Lower leg skin (tissue), 3 donors: ENCODE measurements at regions not wholly inside any gene's neighbourhood (a gene's known extent, or its start where the extent isn't known, plus 50 kb on each side); places are given as distances from the start of the nearest gene placed in this dataset.

ENCODE experiments used
- CTCF ChIP-seq, 3 donors: fragments of 450-650 bp; IDR thresholded peaks; one replicate each; pipeline ENCODE4 v1.5.1; 2016; ENCODE audit warnings: antibody characterized with exemption in 3 of 3, mild to moderate bottlenecking in 3 of 3, moderate library complexity in 2 of 3
- POLR2A ChIP-seq, 2 donors: fragments of 450-650 bp; IDR thresholded peaks; one replicate each; pipeline ENCODE4 v1.6.1; 2016 to 2017; ENCODE audit warnings: antibody characterized with exemption in 2 of 2, mild to moderate bottlenecking in 1 of 2, moderate library complexity in 1 of 2

GRCh38 chr1:38403667-38404066 lies 357.1 kb upstream of the POU3F1 start:
- no peak for TF ChIP-seq CTCF (IDR thresholded peaks at IDR 0.05)
- TF ChIP-seq POLR2A (IDR thresholded peaks at IDR 0.05): no peak
